Femur (tissue), 1 donor: ENCODE measurements at regions not wholly inside any gene's neighbourhood (a gene's known extent, or its start where the extent isn't known, plus 50 kb on each side); places are given as distances from the start of the nearest gene placed in this dataset.
"Not testable (repeated sequence)": the region's sequence is repeated elsewhere in the genome, so short reads cannot be mapped to it uniquely, and the experiment has no call there.

Experiments used
- DNase-seq: peaks from one replicate; pipeline ENCODE4 v3.0.0-alpha.2; 2017

- not testable (repeated sequence) for DNase-seq
Observed at GRCh38 chr3:75611724-75612460, 52.2 kb upstream of the FRG2C start.
